ENCODE measurements at regions not wholly inside any gene's neighbourhood (a gene's known extent, or its start where the extent isn't known, plus 50 kb on each side); places are given as distances from the start of the nearest gene placed in this dataset.
A peak's percentile ranks its signal among the peaks of the same experiment; 100 is the strongest.

GRCh38 chr14:101065696-101066694 is 162.5 kb upstream of the RTL1 start:
- FAIRE-seq (no peak), DNase-seq (ENCODE audit: low spot score) (no peak)

DNA sequence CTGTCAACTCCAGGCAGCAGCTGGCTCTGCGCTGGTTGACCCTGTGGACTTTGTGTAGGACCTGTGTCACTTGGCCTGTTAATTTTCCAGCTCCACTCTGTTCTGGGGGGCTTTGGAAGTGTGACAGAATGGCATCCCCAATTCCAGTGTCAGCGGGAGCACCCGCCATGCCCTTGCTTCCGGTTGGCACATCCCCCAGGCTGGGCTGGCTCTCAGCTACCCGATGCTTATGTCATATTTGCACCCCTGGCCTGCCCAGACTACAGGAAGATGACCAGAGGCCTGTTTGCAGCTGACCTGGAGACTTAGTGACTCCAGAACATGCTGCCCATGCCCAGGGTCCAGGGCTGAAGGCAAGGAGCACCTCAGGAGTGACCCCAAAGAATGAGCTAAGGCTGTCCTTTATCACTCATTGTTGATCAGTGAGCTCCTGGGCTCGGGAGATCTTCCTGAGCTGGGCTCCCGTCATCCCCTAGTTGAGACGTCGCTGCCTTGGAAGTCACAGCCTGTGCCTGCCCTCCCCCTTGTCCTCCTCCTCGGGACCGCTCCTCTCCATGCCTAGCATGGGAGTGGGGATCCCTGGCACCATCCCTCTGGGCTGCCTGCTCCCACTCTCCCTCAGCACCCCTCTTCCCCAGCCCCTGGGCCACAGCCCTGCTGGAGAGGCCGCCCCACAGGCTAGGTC is 163.4 kb upstream of the RTL1 start:
- DNase-seq (ENCODE audit: low spot score) (no peak), FAIRE-seq (no peak)

GRCh38 chr14:101068313-101069227 is 165.0 kb upstream of the RTL1 start:
- DNase-seq (ENCODE audit: low spot score) (no peak), FAIRE-seq (no peak)

- FAIRE-seq (no peak), DNase-seq (ENCODE audit: low spot score) (no peak)
These were observed 165.7 kb upstream of the RTL1 start for GRCh38 chr14:101069228-101069549.

DNA sequence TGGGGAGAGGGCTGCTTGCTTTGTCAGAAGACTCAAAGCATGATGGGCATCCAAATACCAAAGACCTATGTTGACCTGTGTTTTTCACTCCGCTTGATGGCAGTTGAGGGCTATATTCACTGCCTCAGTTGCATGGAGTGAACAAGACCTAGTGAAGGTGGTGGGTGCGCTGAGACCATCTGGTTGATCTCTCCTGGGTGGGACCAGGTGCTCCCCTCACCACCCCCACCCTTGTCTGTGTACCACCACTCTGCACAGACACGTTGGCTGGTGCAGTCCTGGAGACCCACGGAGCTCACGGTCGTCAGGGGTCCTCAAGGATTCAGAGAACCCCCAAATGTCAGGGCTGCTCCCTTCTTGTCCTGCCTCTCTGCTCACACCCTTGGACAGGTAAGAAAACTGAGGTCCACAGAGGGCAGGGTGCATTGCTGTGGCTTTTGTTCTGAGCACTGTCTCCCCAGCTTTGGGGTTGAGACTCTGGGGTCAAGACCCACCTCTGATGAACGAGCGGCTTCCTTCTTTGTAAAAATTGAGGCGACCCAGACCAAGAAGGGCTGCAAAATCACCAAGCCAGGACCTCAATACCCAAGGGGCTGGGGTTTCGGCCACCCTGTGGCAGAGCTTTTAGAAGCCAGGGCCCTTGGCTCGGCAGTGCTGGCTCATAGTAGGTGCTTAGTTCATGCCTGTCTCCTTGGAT is 166.3 kb upstream of the RTL1 start:
- FAIRE-seq (no peak), DNase-seq (ENCODE audit: low spot score) (no peak)

DNA sequence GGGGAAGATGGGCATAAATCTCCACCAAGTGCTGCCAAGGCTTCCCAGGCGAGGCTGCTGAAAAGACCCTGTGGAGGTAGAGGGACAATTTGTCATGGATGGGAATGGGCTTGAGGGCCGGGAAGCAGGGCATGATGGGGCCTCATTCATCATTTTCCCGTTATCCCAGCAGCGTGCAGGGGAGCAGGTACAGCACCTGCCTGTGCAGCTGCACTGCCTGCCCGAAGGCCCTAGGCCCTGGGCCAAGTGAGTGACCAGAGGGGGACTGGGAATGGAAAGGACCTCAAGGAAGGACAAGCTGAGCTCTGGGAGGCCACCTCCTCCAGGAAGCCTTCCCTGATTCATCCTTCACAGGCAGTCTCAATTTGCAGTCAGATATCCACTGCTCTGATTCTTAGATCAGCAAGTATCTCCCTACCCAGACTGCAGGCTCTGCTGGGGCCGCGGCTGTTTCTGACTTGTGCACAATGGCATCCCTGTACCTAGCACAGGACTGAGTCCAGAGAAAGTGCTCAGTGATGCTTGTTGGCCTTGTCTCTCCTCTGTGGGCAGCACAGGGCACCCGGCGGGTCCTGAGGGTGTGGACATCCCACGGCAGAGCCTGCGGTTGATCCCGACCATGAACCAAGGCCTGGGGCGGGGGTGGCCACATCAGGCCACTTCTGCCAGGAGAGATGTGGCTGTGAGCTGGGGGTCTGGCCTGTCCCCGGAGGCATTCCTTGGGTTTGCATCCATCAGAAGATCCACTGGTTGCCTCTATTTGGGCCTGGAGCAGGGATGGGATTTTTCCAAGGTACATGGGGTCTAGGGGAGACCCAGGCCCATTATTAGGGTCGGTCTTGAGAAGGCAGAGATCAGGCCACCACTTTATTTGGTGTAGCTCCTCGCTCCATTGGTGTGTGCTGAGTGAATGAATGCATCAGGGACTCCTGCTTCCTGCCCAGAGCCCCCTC is 167.3 kb upstream of the RTL1 start:
- FAIRE-seq, result no peak

GRCh38 chr14:101071493-101071906 is 168.0 kb upstream of the RTL1 start:
- FAIRE-seq, result no peak

More for the DNA sequence above, 167.3 kb upstream of the RTL1 start:
- DNase-seq (ENCODE audit: low spot score), result no peak

DNA sequence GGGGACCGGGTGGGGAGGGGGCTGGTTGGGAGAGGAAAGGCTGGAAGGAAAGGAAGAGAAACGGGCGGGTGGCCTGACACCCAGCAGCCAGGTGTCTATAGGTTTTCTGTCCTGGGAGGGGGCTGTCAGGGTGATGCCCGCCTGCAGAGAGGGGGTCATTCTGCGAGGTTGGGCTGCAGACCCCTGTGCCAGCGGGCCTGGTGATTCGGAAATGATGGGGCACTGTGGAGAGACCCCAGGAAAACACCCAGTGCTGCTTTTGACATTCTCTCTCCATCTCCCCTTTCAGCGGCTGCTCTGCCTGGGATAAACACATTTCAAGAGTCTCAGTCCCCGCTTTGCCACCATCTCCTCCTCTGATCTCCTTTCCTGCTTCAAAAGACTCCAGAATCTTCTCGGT is 168.5 kb upstream of the RTL1 start:
- FAIRE-seq (no peak), DNase-seq (ENCODE audit: low spot score) (no peak)

More at GRCh38 chr14:101071493-101071906, 168.0 kb upstream of the RTL1 start:
- DNase-seq (ENCODE audit: low spot score), result no peak

- no peak for FAIRE-seq
- DNase-seq (ENCODE audit: low spot score), result no peak
These were observed 169.0 kb upstream of the RTL1 start for GRCh38 chr14:101072531-101072930.

DNA sequence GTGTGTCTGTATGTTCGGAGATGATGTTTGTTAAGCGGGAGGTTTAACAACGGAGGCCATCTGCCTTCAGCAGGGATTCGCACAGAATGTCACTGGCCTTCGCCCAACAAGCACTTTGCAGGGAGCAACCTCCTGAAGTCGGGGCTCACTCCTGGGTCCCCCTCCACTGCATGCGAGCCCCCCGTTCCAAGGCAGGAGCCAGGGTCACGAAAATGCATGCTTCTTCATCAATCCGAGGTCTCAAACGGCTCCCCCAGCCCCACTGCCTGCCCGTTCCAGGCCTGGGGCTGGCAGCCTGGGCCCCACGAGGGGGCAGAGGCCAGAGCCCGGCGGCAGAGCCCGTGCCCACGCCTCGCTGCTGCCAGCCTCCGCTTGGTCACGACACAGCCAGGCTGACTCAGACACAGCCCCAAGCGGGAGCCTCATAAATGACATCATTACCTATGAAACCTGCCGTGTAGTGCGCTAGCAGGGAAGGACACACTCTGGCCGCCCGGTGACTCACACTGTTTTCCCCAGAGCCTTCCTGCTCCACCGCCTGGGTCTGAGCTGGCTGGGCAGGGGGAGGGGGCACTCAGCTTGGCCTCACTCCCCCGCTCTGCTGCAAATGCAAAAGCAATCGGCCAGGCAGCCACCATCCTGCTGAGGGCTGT is 169.5 kb upstream of the RTL1 start:
- DNase-seq (ENCODE audit: low spot score) (peak; percentile 92), FAIRE-seq (peak; percentile 76)

- DNase-seq (ENCODE audit: low spot score), result no peak
- FAIRE-seq, result no peak
These were observed 170.1 kb upstream of the RTL1 start for GRCh38 chr14:101073598-101073965.

- DNase-seq (ENCODE audit: low spot score) (no peak), FAIRE-seq (no peak)
These were observed 170.9 kb upstream of the RTL1 start for GRCh38 chr14:101074196-101075024.

- FAIRE-seq (no peak), DNase-seq (ENCODE audit: low spot score) (no peak)
These were observed 171.7 kb upstream of the RTL1 start for GRCh38 chr14:101075025-101075800.

- FAIRE-seq (no peak), DNase-seq (ENCODE audit: low spot score) (no peak)
These were observed 172.4 kb upstream of the RTL1 start for GRCh38 chr14:101075801-101076413.

DNA sequence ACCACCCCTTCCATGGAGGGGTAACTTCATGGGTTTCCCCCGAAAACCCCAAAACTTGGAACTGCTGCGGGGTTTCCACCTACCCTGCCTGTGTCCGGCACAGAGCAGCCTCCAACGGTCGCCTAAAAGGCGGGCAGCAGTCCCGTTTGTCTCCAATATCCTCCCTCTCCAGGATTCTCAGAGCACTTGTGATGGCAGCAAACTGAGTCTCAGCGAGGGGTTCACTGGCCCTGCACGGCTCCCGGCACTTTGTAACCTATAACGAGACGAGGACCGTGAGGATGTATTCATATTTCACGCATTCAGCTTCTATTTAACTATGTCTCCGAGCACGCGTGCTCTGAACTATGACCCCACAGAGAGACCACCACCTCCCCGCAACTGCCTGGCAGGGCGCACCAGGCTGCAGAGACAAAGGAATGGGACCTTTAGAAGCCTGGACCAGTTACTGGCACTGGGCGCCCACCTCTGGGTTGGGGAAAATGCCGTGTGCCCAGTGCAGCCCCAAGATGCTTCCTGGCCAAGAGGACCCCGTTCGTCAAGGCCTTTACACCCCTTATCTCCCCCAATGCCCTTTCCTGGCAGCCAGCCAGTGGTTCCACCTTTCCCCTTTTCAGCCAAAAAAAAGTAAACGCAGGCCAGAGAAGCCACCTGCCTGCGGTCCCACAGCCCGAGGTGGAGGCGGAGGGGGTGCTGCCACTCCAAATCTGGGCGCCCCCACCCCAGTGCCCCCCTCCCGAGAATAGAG is 173.1 kb upstream of the RTL1 start:
- FAIRE-seq (no peak), DNase-seq (ENCODE audit: low spot score) (no peak)

DNA sequence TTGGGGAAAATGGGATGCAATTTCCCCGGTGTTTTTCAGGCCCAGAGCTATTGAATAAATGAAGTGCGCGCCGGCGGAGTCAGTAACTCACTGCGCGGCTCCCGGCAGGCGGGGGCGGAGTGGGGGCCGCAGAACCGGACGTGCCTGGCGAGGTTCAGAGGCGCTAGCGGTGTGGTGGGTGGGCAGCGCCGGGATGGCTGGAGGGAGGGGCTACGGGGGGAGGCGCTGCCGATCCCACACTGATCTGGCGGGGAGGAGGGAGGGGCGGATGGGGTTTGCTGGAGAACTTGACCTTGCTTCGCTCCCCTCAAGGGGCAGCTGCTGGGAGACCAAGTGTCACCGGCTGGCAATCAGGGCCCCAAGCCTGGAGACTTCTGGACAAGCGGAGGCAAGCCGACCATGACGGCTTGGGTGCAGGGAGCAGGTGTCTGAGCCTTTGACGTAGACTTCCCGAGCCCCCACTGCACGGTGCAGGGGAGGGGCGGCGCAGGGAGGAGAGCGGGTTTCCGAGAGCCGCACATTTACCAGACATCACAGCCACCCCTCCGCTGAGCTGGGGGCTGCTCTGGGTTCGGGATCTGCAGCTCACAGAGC is 174.1 kb upstream of the RTL1 start:
- FAIRE-seq (no peak), DNase-seq (ENCODE audit: low spot score) (no peak)
